ENCODE measurements at regions not wholly inside any gene's neighbourhood (a gene's known extent, or its start where the extent isn't known, plus 50 kb on each side); places are given as distances from the start of the nearest gene placed in this dataset.

GRCh38 chr19:30297969-30298368 lies 74.2 kb upstream of the ZNF536 start:
- no peak overlapping the region for H3K4me3 Mint-ChIP-seq
- H3K4me1 Mint-ChIP-seq = no peaks in the 10 kb centered on the region
- ATAC-seq (ENCODE audit: low read depth) = no peak
- DNase-seq = no peak
- CTCF ChIA-PET = no interaction called here
- POLR2A ChIA-PET = no interaction called here
- TF ChIP-seq CTCF (IDR thresholded peaks at IDR 0.05) = no peak
- intact Hi-C loops (cut with micrococcal nuclease) = no loop called here
- no peak overlapping the region for H3K27ac Mint-ChIP-seq
- H3K27me3 Mint-ChIP-seq = no peaks in the 10 kb centered on the region
- H3K36me3 Mint-ChIP-seq (ENCODE audit: low read depth) = no peaks in the 10 kb centered on the region
- H3K9me3 Mint-ChIP-seq = no peaks in the 10 kb centered on the region

GRCh38 chr19:30303131-30303654 lies 69.0 kb upstream of the ZNF536 start:
- ChIA-PET CTCF (no interaction called here), POLR2A (no interaction called here)
- Mint-ChIP-seq H3K27me3 (no peaks in the 10 kb centered on the region), H3K36me3 (ENCODE audit: low read depth) (no peaks in the 10 kb centered on the region), H3K9me3 (peaks cover 1% of the 10 kb centered on the region), H3K27ac (no peak overlapping the region), H3K4me3 (no peak overlapping the region), H3K4me1 (no peaks in the 10 kb centered on the region)
- ATAC-seq (ENCODE audit: low read depth) = no peak
- no peak for DNase-seq
- intact Hi-C loops (cut with micrococcal nuclease) = no loop called here
- no peak for TF ChIP-seq CTCF (IDR thresholded peaks at IDR 0.05)

- Mint-ChIP-seq H3K27ac (no peak overlapping the region), H3K9me3 (peaks cover 2% of the 10 kb centered on the region), H3K4me1 (no peaks in the 10 kb centered on the region), H3K36me3 (ENCODE audit: low read depth) (no peaks in the 10 kb centered on the region), H3K27me3 (no peaks in the 10 kb centered on the region), H3K4me3 (no peak overlapping the region)
- no peak for ATAC-seq (ENCODE audit: low read depth)
- CTCF ChIA-PET = no interaction called here
- DNase-seq = no peak
- POLR2A ChIA-PET = no interaction called here
- intact Hi-C loops (cut with micrococcal nuclease) = no loop called here
- no peak for TF ChIP-seq CTCF (IDR thresholded peaks at IDR 0.05)
These were observed 67.6 kb upstream of the ZNF536 start for GRCh38 chr19:30304540-30304939.

- Mint-ChIP-seq H3K4me1 (no peaks in the 10 kb centered on the region), H3K27me3 (no peaks in the 10 kb centered on the region), H3K4me3 (no peak overlapping the region), H3K36me3 (ENCODE audit: low read depth) (no peaks in the 10 kb centered on the region), H3K27ac (no peak overlapping the region), H3K9me3 (peaks cover 2% of the 10 kb centered on the region)
- ChIA-PET CTCF (no interaction called here), POLR2A (no interaction called here)
- intact Hi-C loops (cut with micrococcal nuclease) = no loop called here
- DNase-seq (no peak), ATAC-seq (ENCODE audit: low read depth) (no peak)
- no peak for TF ChIP-seq CTCF (IDR thresholded peaks at IDR 0.05)
These were observed 66.7 kb upstream of the ZNF536 start for GRCh38 chr19:30305346-30306060.

- Mint-ChIP-seq H3K36me3 (ENCODE audit: low read depth) (no peaks in the 10 kb centered on the region), H3K4me1 (no peaks in the 10 kb centered on the region), H3K9me3 (peaks cover 2% of the 10 kb centered on the region), H3K4me3 (no peak overlapping the region), H3K27ac (no peak overlapping the region), H3K27me3 (no peaks in the 10 kb centered on the region)
- no peak for DNase-seq
- CTCF ChIA-PET = no interaction called here
- intact Hi-C loops (cut with micrococcal nuclease) = no loop called here
- POLR2A ChIA-PET = no interaction called here
- no peak for ATAC-seq (ENCODE audit: low read depth)
- TF ChIP-seq CTCF (IDR thresholded peaks at IDR 0.05) = no peak
These were observed 64.8 kb upstream of the ZNF536 start for GRCh38 chr19:30307191-30307974.
